ENCODE measurements at regions not wholly inside any gene's neighbourhood (a gene's known extent, or its start where the extent isn't known, plus 50 kb on each side); places are given as distances from the start of the nearest gene placed in this dataset.

DNA sequence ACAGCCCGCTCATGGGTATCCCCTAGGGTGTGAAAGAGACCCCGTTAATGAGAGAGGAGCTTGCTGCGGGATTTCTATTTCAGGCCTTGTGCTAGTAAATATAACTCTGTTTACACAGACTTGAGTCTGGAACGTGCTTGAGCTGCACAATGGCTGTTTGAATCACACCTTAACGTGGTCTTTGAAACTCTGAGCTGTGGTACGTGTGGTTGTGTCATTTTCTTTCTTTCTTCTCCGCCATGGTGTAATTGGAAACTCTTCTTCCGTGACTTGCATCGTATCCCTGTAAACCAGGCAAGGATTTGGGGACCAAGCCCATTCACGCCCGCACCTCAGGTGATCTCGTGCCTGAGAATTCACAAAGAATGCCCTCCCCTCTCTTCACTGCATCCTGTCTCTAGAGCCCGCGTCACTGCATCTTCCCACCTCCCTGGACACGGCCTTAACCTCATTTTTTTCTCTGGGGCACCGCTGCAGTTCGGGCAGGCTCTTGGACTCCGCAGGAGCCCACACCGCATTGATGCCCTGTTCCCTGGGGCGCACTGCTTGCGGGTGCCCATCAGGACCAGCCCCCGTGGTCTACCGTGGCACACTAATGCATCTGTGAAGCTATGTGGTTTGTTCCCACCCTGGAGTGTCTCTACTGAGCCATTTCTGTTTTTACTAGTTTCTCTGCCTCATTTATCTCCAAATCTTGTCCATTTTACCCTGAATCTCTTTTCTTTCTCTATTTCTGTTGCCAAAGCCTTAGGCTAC, 78.4 kb upstream of the PARP11 start:
- no peak overlapping the region for H3K27ac Mint-ChIP-seq (ENCODE audit: unreplicated experiment)
- H3K4me3 Mint-ChIP-seq (ENCODE audit: unreplicated experiment) = no peak overlapping the region

DNA sequence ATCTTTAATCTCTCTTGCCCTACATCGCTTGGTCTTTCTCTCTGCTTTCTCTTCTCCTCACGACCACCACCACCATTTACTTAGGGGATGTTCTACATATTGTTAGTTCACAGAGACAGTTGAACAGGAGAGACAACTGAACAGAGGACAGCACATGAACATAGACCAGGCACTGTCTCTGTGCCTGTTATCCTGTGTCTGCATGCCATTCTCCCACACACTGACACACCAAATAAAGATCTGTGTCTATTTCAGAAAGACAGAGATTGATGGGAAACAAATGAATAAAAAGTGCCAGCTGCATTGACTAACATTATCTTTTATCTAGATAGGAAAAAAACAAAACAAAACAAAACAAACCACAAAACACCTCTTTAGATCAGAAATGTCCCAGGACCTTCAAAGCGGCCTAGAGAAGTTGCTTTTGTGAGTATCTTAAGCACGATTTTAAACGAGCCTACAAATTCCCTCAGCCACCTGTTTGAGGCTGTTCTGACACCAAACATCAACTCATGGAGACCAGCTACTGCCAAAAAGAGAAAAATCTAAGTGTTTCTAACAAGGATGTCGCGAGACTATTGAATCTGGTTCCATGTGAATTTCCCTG, 77.6 kb upstream of the PARP11 start:
- Mint-ChIP-seq H3K36me3 (ENCODE audit: low read depth, unreplicated experiment) (peaks cover 16% of the 10 kb centered on the region), H3K4me3 (ENCODE audit: unreplicated experiment) (no peak overlapping the region), H3K4me1 (ENCODE audit: unreplicated experiment) (peaks cover 27% of the 10 kb centered on the region), H3K27me3 (ENCODE audit: unreplicated experiment) (no peaks in the 10 kb centered on the region), H3K9me3 (ENCODE audit: unreplicated experiment) (peaks cover 6% of the 10 kb centered on the region), H3K27ac (ENCODE audit: unreplicated experiment) (no peak overlapping the region)
- no peak for DNase-seq (ENCODE audit: low spot score)
- TF ChIP-seq, protein P1, sequence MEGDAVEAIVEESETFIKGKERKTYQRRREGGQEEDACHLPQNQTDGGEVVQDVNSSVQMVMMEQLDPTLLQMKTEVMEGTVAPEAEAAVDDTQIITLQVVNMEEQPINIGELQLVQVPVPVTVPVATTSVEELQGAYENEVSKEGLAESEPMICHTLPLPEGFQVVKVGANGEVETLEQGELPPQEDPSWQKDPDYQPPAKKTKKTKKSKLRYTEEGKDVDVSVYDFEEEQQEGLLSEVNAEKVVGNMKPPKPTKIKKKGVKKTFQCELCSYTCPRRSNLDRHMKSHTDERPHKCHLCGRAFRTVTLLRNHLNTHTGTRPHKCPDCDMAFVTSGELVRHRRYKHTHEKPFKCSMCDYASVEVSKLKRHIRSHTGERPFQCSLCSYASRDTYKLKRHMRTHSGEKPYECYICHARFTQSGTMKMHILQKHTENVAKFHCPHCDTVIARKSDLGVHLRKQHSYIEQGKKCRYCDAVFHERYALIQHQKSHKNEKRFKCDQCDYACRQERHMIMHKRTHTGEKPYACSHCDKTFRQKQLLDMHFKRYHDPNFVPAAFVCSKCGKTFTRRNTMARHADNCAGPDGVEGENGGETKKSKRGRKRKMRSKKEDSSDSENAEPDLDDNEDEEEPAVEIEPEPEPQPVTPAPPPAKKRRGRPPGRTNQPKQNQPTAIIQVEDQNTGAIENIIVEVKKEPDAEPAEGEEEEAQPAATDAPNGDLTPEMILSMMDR (IDR thresholded peaks at IDR 0.05; ENCODE audit: unreplicated experiment) = no peak

More for the DNA sequence above, 78.4 kb upstream of the PARP11 start:
- Mint-ChIP-seq H3K27me3 (ENCODE audit: unreplicated experiment) (peaks cover 2% of the 10 kb centered on the region), H3K4me1 (ENCODE audit: unreplicated experiment) (peaks cover 22% of the 10 kb centered on the region), H3K9me3 (ENCODE audit: unreplicated experiment) (peaks cover 6% of the 10 kb centered on the region), H3K36me3 (ENCODE audit: low read depth, unreplicated experiment) (peaks cover 16% of the 10 kb centered on the region)
- TF ChIP-seq, protein P1 (IDR thresholded peaks at IDR 0.05; ENCODE audit: unreplicated experiment) = no peak
- DNase-seq (ENCODE audit: low spot score) = no peak

DNA sequence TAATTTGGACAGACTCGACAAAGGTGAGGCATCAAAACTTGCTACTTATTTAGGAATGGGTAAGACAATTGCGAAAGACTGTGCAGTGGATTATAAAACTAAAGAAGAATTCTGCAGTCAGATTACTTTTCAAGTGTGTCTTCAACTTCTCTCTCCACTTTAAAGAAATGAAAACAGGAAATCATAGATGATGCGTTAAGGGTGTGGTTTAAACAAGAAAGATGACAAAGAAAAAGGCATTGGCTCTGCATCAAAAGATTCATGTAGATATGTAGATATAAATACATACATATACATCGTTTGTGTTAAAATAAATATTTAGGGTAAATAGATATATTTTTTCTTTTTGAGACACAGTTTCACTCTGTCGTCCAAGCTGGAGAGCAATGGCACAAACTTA, 74.6 kb upstream of the PARP11 start:
- no peak for DNase-seq (ENCODE audit: low spot score)
- no peaks in the 10 kb centered on the region for H3K27me3 Mint-ChIP-seq (ENCODE audit: unreplicated experiment)

DNA sequence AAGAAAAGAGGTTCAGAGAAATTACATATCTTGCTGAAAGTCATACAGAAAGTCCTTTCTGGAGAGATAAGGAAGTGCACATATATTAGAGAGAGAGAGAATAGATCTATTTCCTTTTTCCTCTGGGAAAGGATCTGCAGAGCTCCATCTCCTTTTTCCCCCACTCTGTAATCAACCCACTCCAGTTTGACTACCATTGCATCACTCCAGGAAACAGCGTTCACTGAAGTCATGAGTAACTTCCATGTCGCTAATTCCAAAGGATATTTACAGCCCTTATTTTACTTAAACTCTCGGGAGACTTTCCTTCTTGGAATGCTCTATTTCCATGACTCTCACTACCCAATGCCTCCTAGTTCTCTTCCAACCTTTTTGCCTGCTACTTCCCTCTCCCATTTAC, 72.5 kb upstream of the PARP11 start:
- TF ChIP-seq, protein P1 (IDR thresholded peaks at IDR 0.05; ENCODE audit: unreplicated experiment) = no peak
- Mint-ChIP-seq H3K27ac (ENCODE audit: unreplicated experiment) (peak overlapping the region; percentile 84), H3K9me3 (ENCODE audit: unreplicated experiment) (peaks cover 6% of the 10 kb centered on the region), H3K4me1 (ENCODE audit: unreplicated experiment) (peaks cover 47% of the 10 kb centered on the region), H3K36me3 (ENCODE audit: low read depth, unreplicated experiment) (peaks cover 16% of the 10 kb centered on the region), H3K27me3 (ENCODE audit: unreplicated experiment) (no peaks in the 10 kb centered on the region), H3K4me3 (ENCODE audit: unreplicated experiment) (no peak overlapping the region)
- DNase-seq (ENCODE audit: low spot score) = no peak

More for the DNA sequence above, 74.6 kb upstream of the PARP11 start:
- H3K9me3 Mint-ChIP-seq (ENCODE audit: unreplicated experiment) = peaks cover 6% of the 10 kb centered on the region
- peaks cover 16% of the 10 kb centered on the region for H3K36me3 Mint-ChIP-seq (ENCODE audit: low read depth, unreplicated experiment)
- H3K27ac Mint-ChIP-seq (ENCODE audit: unreplicated experiment) = no peak overlapping the region
- H3K4me1 Mint-ChIP-seq (ENCODE audit: unreplicated experiment) = peaks cover 41% of the 10 kb centered on the region
- TF ChIP-seq, protein P1 (IDR thresholded peaks at IDR 0.05; ENCODE audit: unreplicated experiment) = no peak
- H3K4me3 Mint-ChIP-seq (ENCODE audit: unreplicated experiment) = no peak overlapping the region

DNA sequence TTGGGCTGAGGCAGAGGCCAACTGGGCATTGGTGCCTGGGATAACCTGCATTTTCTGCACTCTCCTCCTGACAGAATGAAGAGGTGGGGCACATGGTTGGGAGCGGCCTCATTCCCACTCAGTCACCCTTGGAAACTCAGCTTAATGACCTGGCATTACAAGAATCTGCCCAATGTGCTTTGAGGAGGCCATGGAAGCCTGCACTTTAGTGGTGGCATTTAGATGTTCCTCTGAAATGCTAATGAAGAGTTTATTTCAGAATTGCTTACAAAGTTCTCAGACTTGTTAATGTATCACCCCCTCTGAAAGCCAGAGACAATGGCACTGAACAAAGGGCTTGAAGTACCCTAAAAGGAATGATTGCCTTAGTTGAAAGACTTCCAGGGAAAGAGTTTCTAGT, 71.4 kb upstream of the PARP11 start:
- peaks cover 5% of the 10 kb centered on the region for H3K9me3 Mint-ChIP-seq (ENCODE audit: unreplicated experiment)
- TF ChIP-seq, protein P1 (IDR thresholded peaks at IDR 0.05; ENCODE audit: unreplicated experiment) = no peak
- peaks cover 10% of the 10 kb centered on the region for H3K36me3 Mint-ChIP-seq (ENCODE audit: low read depth, unreplicated experiment)
- no peak overlapping the region for H3K4me3 Mint-ChIP-seq (ENCODE audit: unreplicated experiment)
- peaks cover 49% of the 10 kb centered on the region for H3K4me1 Mint-ChIP-seq (ENCODE audit: unreplicated experiment)
- DNase-seq (ENCODE audit: low spot score) = no peak
- H3K27ac Mint-ChIP-seq (ENCODE audit: unreplicated experiment) = no peak overlapping the region
- H3K27me3 Mint-ChIP-seq (ENCODE audit: unreplicated experiment) = no peaks in the 10 kb centered on the region
